Right forelimb (tissue), 1 donor: ENCODE measurements at regions not wholly inside any gene's neighbourhood (a gene's known extent, or its start where the extent isn't known, plus 50 kb on each side); places are given as distances from the start of the nearest gene placed in this dataset.

ENCODE experiments used
- DNase-seq: peaks from one replicate; pipeline ENCODE4 v3.0.0-alpha.2; 2018

DNA sequence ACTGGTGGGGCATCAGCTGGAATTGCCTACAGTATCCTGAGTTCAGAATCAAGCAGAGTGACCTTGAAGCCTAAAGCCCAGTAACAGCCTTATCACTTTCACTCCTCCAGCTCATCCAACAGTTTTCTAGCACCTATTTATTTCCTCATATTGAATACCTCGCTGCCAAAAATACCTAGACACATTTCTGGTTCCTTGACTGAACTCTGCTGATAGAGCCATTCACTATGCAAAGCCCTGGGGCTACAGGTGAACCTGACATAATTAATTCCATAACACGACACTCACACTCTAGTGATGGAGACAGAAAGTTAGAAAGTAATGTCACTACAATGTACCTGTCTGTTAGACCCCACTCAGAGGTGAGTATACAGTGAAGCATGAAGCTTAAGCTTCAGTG, 149.0 kb upstream of the STX18 start:
- DNase-seq = no peak

- DNase-seq = no peak
Observed at GRCh38 chr4:4689694-4690440, 148.0 kb upstream of the STX18 start.

- DNase-seq = no peak
Observed at GRCh38 chr4:4687935-4688727, 146.3 kb upstream of the STX18 start.

- no peak for DNase-seq
Observed at GRCh38 chr4:4687100-4687499, 145.3 kb upstream of the STX18 start.

- DNase-seq = no peak
Observed at GRCh38 chr4:4685810-4686795, 144.3 kb upstream of the STX18 start.

GRCh38 chr4:4681653-4682052, 139.8 kb upstream of the STX18 start:
- no peak for DNase-seq

- no peak for DNase-seq
Observed at GRCh38 chr4:4680758-4681157, 138.9 kb upstream of the STX18 start.

DNA sequence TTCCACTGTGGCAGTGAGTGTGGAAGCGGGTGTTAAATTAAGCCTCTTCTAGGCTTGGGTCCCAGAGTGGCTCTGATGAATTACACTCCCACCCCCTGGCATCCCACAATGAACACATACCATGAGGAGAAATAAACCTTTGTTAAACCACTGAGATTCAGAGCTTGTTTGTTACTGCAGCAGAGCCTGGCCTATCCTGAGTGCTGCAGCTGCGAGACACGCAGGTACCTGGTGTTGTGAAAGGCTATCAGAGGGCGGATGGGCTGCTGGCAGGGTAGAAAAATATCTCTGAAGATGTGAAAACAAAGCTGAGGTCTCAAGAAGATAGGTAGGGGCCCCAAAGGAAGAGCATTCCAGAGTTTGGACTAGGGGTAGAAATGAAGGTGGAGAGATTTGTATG, 138.4 kb upstream of the STX18 start:
- DNase-seq = no peak

- peak; percentile 69 for DNase-seq
Observed at GRCh38 chr4:4677556-4678522, 136.0 kb upstream of the STX18 start.

GRCh38 chr4:4675641-4676040, 133.8 kb upstream of the STX18 start:
- no peak for DNase-seq

DNA sequence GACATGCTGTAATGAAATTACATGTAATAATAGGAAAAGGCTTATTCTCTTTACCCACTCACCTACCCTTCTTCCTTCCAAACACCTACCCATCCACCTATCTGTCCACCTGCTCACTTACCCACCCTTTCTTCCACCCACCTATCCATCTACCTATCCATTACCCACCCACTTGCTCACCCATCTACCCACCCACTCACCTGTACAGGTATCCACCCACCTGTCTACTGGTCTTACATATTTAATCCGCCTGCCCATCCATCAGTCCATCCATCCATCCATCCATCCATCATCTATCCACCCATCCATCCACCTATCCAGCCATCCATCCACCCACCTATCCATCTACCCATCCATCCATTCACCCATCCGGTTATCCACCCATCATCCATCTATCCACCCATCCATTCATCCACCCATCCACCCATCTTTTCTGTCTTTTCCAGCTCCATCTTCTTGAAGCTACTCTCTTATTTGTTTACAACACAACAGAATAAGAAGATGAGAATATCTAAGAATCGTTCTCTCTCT, 133.3 kb upstream of the STX18 start:
- no peak for DNase-seq

DNA sequence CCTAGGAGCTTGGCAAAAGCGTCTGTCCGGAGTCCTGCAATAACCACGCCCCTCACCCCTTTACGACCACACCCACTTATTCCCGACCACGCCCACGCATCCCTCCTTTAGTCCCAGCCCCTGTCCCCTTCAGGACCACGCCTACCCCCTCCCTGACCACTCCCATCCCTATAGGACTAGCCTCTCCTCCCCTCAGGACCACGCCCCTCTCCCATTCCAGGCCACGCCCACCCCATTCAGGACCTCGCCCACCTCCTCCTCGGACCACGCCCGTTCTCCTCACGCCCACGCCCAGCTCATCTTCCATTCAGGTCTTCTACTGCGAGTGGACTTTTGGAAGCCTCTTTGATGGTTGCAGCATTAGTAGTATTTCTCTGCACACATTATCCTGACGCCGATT, 131.2 kb upstream of the STX18 start:
- no peak for DNase-seq

GRCh38 chr4:4672402-4672801, 130.6 kb upstream of the STX18 start:
- no peak for DNase-seq

DNA sequence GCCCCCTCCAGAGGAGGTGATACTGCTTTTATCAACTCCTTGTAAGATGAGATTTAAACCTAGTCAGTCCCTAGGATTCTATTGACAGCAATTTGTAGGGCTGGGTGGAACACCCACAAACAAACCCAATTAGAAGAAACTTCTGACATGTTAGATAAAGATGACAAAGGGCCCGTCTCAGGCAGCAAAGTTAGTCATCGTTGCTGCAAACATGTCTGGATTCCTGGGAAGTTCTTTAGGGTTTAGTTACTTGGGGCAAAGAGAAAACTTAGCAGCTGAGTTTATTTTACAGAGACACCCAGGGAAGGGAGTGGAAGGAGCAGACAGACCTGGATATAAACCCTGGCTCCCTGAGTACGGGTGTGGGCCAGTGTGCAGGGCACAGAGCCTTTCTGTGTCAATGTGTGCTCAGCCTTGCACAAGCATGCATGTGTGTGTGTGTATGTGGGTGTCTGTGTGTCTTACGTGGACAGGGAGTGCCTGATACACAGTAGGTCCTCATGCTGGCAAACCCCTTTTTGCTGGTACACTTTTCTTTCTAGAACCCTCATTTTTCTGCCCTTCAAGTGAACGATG, 130.0 kb upstream of the STX18 start:
- DNase-seq = no peak

DNA sequence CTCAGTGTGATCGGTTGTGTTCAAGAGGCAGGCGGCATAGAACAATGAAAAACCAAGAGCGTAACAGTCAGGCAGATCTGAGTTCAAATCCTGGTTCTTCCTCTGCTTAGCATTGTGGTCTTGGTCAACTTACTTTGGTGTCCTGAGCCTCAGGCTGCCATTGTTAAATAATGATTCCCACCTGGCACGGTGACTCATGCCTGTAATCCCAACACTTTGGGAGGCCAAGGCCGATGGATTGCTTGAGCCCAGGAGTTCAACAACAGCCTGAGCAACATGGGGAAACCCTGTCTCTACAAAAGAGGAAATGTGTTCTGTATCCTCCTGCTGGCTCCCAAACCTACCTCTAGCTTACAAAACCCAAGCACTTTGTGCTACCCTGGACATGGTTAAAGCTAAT, 129.0 kb upstream of the STX18 start:
- no peak for DNase-seq

DNA sequence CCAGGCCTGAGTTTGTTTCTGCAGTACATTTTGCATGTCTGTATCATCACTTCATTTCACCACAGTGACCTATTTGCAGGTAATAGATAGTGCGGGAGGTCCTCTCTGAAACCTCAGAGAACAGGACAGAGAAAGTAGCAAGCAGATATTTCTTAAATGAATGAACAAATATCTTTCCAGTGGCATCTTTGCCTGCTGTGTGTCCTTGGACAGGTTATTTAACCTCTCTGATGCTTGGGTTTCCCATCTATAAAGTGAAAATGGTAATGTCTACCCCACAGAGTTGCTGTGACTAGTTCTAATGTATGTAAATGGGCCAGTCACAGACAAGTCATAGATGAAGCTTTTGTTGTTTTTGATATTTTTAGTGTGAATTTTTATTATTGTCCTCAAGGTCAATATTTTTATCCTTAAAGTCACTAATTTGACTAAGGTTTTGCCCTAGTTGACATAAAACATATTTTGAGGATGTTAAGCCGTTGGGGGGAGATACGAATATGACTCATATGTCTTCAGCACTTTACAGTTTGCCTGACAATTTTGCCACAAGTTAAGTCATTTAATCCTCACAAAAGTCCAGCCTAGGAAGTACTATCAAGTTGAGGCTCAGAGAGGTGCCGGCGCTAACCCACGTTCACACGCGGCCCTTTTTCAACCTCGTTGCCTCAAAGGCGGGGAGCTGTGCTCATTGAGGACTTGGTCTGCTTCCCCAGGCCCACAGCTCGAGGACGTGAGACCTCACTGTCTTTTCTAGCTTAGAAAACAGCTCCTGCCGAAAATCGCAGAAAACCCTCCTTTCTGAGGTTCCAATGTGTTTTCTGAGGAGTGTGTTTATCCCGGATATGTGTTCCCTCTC, 126.7 kb upstream of the STX18 start:
- DNase-seq = no peak

DNA sequence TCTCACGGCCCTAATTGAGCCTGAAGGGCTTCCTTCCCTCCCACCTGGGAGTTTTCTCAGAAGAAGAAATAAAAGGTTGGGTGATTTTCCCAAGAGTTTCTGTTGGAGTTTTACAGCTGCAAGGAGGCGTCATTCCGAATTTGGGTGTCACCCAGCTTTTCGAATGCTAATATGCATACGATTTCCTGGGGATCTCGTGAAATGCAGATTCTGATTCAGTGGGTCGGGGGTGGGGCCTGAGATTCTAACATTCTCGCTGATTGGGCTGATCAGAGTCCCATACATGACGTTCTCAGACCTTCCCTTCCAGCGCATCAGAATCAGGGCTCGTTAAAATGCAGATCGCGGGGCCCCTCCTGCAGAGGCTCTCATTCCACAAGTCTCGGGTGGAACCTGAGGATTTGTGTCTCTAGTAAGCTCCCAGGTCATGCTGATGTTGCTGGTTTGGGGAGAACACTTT, 125.8 kb upstream of the STX18 start:
- DNase-seq = no peak

DNA sequence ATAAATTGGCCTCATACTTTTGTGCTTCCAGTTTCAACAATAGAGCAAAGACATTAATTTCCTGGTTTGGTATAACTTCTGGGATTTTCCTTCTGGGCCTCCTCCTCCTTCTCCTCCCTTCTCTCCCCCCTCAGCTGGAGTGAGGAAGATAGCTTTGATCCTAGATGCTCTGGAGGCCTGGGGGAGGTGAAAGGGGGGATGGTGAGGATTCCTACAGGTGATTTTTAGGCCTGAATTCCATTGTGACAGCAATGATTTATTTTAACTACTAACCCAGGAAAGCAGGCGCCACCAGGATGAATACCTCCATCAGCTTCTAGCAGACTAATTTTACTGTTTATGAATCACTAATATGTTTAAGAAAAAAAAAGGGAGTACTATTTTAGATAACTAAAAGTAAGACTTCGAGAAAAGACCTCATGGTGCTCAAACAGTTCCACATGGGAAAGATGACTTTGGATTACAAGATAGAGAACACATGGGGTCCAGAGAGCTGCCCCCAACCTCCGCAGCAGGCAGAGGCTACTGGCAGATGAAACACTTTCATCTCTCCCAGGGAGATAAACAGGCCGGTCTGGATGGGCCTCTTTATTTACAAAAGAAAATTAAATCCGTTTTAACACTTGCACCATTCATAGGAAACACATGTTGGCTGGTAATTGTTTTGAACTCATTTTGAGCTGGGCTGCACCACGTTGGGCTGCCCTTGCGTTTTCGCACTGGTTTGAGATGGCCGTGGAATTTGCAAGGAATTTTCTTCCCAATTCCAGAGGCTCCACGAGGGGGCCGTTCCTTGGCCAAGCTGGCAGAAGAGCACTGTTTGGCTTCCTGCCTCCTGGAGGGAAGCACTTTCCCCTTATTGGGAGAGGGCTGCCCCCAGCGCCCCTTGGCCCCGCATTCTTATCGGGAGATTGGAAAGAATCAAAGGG, 125.1 kb upstream of the STX18 start:
- DNase-seq = peak; percentile 64

- no peak for DNase-seq
Observed at GRCh38 chr4:4666187-4666586, 124.3 kb upstream of the STX18 start.
